Stimulated activated naive CD8-positive, alpha-beta T cell treated with anti-CD3 and anti-CD28 coated beads, Interleukin-15, Interleukin-2, amounts not matched to agents 100 U/mL and 50 U/mL, for 24 hours (primary cell): ENCODE measurements at regions not wholly inside any gene's neighbourhood (a gene's known extent, or its start where the extent isn't known, plus 50 kb on each side); places are given as distances from the start of the nearest gene placed in this dataset.

ENCODE experiments used
- ATAC-seq: fragments of 150-1000 bp; cut with Tn5 transposase; one replicate; pipeline ENCODE4 v1.10.0; 2021
- DNase-seq: peaks from one replicate; pipeline ENCODE4 v3.0.0; 2021

GRCh38 chr4:178577933-178578332 lies 1135.7 kb upstream of the AGA start:
- ATAC-seq (no peak), DNase-seq (no peak)

- DNase-seq: no peak
Observed at GRCh38 chr4:178595500-178596138, 1153.4 kb upstream of the AGA start.

GRCh38 chr4:178598672-178599071 lies 1156.4 kb upstream of the AGA start:
- no peak for ATAC-seq
- DNase-seq: no peak

More at GRCh38 chr4:178595500-178596138, 1153.4 kb upstream of the AGA start:
- ATAC-seq: no peak

GRCh38 chr4:178599521-178599920 lies 1157.3 kb upstream of the AGA start:
- no peak for ATAC-seq
- no peak for DNase-seq

- ATAC-seq (no peak), DNase-seq (no peak)
Observed at GRCh38 chr4:178602833-178603232, 1160.6 kb upstream of the AGA start.

GRCh38 chr4:178611062-178611461 lies 1168.8 kb upstream of the AGA start:
- DNase-seq: no peak
- no peak for ATAC-seq

- DNase-seq (no peak), ATAC-seq (peak; percentile 40)
Observed at GRCh38 chr4:178612733-178613132, 1170.5 kb upstream of the AGA start.

- ATAC-seq (no peak), DNase-seq (no peak)
Observed at GRCh38 chr4:178632415-178632814, 1190.2 kb upstream of the AGA start.

GRCh38 chr4:178633263-178633662 lies 1191.0 kb upstream of the AGA start:
- DNase-seq (no peak), ATAC-seq (no peak)

GRCh38 chr4:178664621-178665020 lies 1222.4 kb upstream of the AGA start:
- ATAC-seq (no peak), DNase-seq (no peak)

- no peak for DNase-seq
- no peak for ATAC-seq
Observed at GRCh38 chr4:178665916-178666315, 1223.7 kb upstream of the AGA start.

GRCh38 chr4:178671766-178672165 lies 1229.5 kb upstream of the AGA start:
- ATAC-seq: no peak

GRCh38 chr4:178672512-178672911 lies 1230.3 kb upstream of the AGA start:
- no peak for ATAC-seq
- no peak for DNase-seq

More at GRCh38 chr4:178671766-178672165, 1229.5 kb upstream of the AGA start:
- no peak for DNase-seq

- DNase-seq (no peak), ATAC-seq (no peak)
Observed at GRCh38 chr4:178681871-178682270, 1239.6 kb upstream of the AGA start.

GRCh38 chr4:178689926-178690325 lies 1247.7 kb upstream of the AGA start:
- no peak for DNase-seq
- no peak for ATAC-seq

- no peak for DNase-seq
- ATAC-seq: no peak
Observed at GRCh38 chr4:178693816-178694215, 1251.6 kb upstream of the AGA start.

GRCh38 chr4:178696515-178696914 lies 1254.3 kb upstream of the AGA start:
- DNase-seq (no peak), ATAC-seq (no peak)

GRCh38 chr4:178712486-178712885 lies 1270.2 kb upstream of the AGA start:
- DNase-seq (no peak), ATAC-seq (no peak)

GRCh38 chr4:178738026-178738425 lies 1295.8 kb upstream of the AGA start:
- no peak for ATAC-seq
- no peak for DNase-seq

- no peak for DNase-seq
- ATAC-seq: no peak
Observed at GRCh38 chr4:178745203-178745602, 1303.0 kb upstream of the AGA start.

GRCh38 chr4:178752954-178753525 lies 1310.8 kb upstream of the AGA start:
- no peak for ATAC-seq

GRCh38 chr4:178778496-178778895 lies 1336.3 kb upstream of the AGA start:
- ATAC-seq: no peak

More at GRCh38 chr4:178752954-178753525, 1310.8 kb upstream of the AGA start:
- DNase-seq: no peak

GRCh38 chr4:178781779-178782178 lies 1339.5 kb upstream of the AGA start:
- DNase-seq (no peak), ATAC-seq (no peak)

More at GRCh38 chr4:178778496-178778895, 1336.3 kb upstream of the AGA start:
- DNase-seq: no peak

GRCh38 chr4:178784491-178784890 lies 1342.3 kb upstream of the AGA start:
- DNase-seq (no peak), ATAC-seq (no peak)
